Parathyroid adenoma (tissue), 2 donors: ENCODE measurements at regions not wholly inside any gene's neighbourhood (a gene's known extent, or its start where the extent isn't known, plus 50 kb on each side); places are given as distances from the start of the nearest gene placed in this dataset.

Experiments
- H2AFZ ChIP-seq: fragments of 300-600 bp; sonication (generic); one replicate; pipeline ENCODE4 v1.7.0; 2017; ENCODE audit warnings: antibody characterized with exemption, mild to moderate bottlenecking
- H3K27ac ChIP-seq: fragments of 300-600 bp; sonication (generic); one replicate; pipeline ENCODE4 v1.7.0; 2017
- H3K27me3 ChIP-seq: fragments of 300-600 bp; sonication (generic); one replicate; pipeline ENCODE4 v1.7.0; 2017; ENCODE audit warnings: low read length; ENCODE audit not compliant: control insufficient read depth, insufficient read depth
- H3K36me3 ChIP-seq: fragments of 300-600 bp; sonication (generic); one replicate; pipeline ENCODE4 v1.7.0; 2017; ENCODE audit warnings: low read length; ENCODE audit not compliant: control insufficient read depth, insufficient read depth
- H3K4me1 ChIP-seq: fragments of 300-600 bp; sonication (generic); one replicate; pipeline ENCODE4 v1.7.0; 2017; ENCODE audit warnings: control low read depth
- H3K4me2 ChIP-seq: fragments of 300-600 bp; sonication (generic); one replicate; pipeline ENCODE4 v1.7.0; 2017; ENCODE audit warnings: low read length
- H3K4me3 ChIP-seq: fragments of 300-600 bp; sonication (generic); one replicate; pipeline ENCODE4 v1.7.0; 2017; ENCODE audit warnings: low read depth, low read length
- H3K79me2 ChIP-seq: fragments of 300-600 bp; sonication (generic); one replicate; pipeline ENCODE4 v1.7.0; 2017; ENCODE audit warnings: control low read depth
- H3K9ac ChIP-seq: fragments of 300-600 bp; sonication (generic); one replicate; pipeline ENCODE4 v1.7.0; 2017; ENCODE audit warnings: mild to moderate bottlenecking
- H3K9me3 ChIP-seq: fragments of 300-600 bp; sonication (generic); one replicate; pipeline ENCODE4 v1.7.0; 2017; ENCODE audit warnings: low read length; ENCODE audit not compliant: control insufficient read depth
- CTCF ChIP-seq: fragments of 300-600 bp; sonication (generic); IDR thresholded peaks from one replicate; pipeline ENCODE4 v1.7.0; 2017; ENCODE audit warnings: antibody characterized with exemption, mild to moderate bottlenecking
- donor health status: primary hyperparathyroidism.

GRCh38 chr3:68648494-68648893 lies 283.9 kb downstream of the TAFA4 start:
- no peak overlapping the region for H3K4me2 ChIP-seq
- H3K9me3 ChIP-seq = no peaks in the 10 kb centered on the region
- TF ChIP-seq CTCF = no peak
- no peak overlapping the region for H2AFZ ChIP-seq
- H3K4me1 ChIP-seq = no peaks in the 10 kb centered on the region
- no peaks in the 10 kb centered on the region for H3K79me2 ChIP-seq
- no peak overlapping the region for H3K4me3 ChIP-seq
- H3K36me3 ChIP-seq = no peaks in the 10 kb centered on the region
- H3K27ac ChIP-seq = no peak overlapping the region
- H3K9ac ChIP-seq = no peak overlapping the region
- H3K27me3 ChIP-seq = no peaks in the 10 kb centered on the region

- Histone ChIP-seq H2AFZ (no peak overlapping the region), H3K27ac (no peak overlapping the region), H3K36me3 (no peaks in the 10 kb centered on the region), H3K9me3 (no peaks in the 10 kb centered on the region), H3K79me2 (no peaks in the 10 kb centered on the region), H3K9ac (no peak overlapping the region), H3K4me3 (no peak overlapping the region), H3K4me1 (no peaks in the 10 kb centered on the region), H3K4me2 (no peak overlapping the region), H3K27me3 (no peaks in the 10 kb centered on the region)
- TF ChIP-seq CTCF = no peak
Measured at GRCh38 chr3:68631850-68632545, 300.3 kb downstream of the TAFA4 start.

GRCh38 chr3:68620211-68620610 lies 312.1 kb downstream of the TAFA4 start:
- no peaks in the 10 kb centered on the region for H3K79me2 ChIP-seq
- H3K9me3 ChIP-seq = no peaks in the 10 kb centered on the region
- no peaks in the 10 kb centered on the region for H3K27me3 ChIP-seq
- no peak for TF ChIP-seq CTCF
- H3K4me2 ChIP-seq = no peak overlapping the region
- no peak overlapping the region for H3K9ac ChIP-seq
- H2AFZ ChIP-seq = no peak overlapping the region
- H3K27ac ChIP-seq = no peak overlapping the region
- no peak overlapping the region for H3K4me3 ChIP-seq
- no peaks in the 10 kb centered on the region for H3K36me3 ChIP-seq
- no peaks in the 10 kb centered on the region for H3K4me1 ChIP-seq

GRCh38 chr3:68614087-68614486 lies 318.3 kb downstream of the TAFA4 start:
- no peaks in the 10 kb centered on the region for H3K36me3 ChIP-seq

More at GRCh38 chr3:68614087-68614486, 318.3 kb downstream of the TAFA4 start:
- no peak for TF ChIP-seq CTCF
- Histone ChIP-seq H3K79me2 (no peaks in the 10 kb centered on the region), H3K27ac (no peak overlapping the region), H3K4me1 (no peaks in the 10 kb centered on the region), H3K9ac (no peak overlapping the region), H3K4me2 (no peak overlapping the region), H3K4me3 (no peak overlapping the region), H3K9me3 (no peaks in the 10 kb centered on the region), H3K27me3 (no peaks in the 10 kb centered on the region), H2AFZ (no peak overlapping the region)
